ENCODE measurements at regions not wholly inside any gene's neighbourhood (a gene's known extent, or its start where the extent isn't known, plus 50 kb on each side); places are given as distances from the start of the nearest gene placed in this dataset.

DNA sequence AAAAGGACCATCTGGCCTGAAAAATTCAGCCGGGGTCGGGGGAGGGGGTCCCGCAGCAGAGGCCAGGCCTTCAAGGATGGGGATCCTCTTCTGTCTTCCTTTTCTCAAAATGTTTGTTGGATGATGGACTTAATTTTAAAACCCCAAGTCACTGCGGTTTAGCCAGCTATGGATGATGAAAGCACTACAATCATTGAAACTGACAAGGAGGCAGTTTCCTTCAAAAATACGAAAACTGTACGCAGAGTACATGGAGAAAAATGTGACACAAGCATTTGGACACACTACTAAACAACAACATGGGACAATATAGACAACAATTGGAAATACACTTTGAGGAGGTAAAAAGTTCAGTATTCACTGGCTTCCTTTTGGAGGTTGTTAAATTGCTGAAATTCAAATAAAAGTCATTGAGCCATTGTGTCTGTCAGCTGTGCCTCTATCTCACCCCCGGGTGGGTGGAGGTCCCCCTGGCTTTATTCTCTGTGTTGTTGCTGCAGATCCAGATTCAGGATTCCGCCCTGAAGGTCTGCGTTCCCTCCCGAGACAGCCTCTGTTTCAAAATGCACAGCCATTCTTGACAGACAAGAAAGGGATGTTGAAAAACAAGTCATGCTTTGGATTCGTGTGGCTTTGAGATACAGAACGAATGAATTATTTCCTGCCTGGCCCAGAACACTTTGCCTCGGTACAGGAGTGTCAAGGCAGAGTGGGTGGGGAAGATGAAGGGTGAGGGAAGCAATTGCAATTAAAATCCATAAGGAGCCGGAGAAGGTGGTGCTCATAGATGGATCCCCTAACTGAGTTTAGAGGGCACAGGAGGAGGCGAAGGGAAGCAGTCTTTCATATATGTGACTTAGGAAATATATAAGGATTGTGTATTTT, 118.2 kb downstream of the TTLL2 start:
- Histone ChIP-seq H3K9me3 (peaks cover 0 to 7% (median 0%) of the 10 kb centered on the region in 4 donors), H3K4me3 (no peak overlapping the region), H3K4me1 (peaks cover 0 to 11% (median 0%) of the 10 kb centered on the region in 4 donors), H3K27me3 (no peaks in the 10 kb centered on the region), H3K36me3 (no peaks in the 10 kb centered on the region), H3K27ac (no peak overlapping the region)
- DNase-seq (ENCODE audit: low spot score in 2 of 2), result no peak
- WGBS, 2 donors, result 66 to 69% methylated on average over 15 of the region's 15 CpGs
- TF ChIP-seq, protein P1, sequence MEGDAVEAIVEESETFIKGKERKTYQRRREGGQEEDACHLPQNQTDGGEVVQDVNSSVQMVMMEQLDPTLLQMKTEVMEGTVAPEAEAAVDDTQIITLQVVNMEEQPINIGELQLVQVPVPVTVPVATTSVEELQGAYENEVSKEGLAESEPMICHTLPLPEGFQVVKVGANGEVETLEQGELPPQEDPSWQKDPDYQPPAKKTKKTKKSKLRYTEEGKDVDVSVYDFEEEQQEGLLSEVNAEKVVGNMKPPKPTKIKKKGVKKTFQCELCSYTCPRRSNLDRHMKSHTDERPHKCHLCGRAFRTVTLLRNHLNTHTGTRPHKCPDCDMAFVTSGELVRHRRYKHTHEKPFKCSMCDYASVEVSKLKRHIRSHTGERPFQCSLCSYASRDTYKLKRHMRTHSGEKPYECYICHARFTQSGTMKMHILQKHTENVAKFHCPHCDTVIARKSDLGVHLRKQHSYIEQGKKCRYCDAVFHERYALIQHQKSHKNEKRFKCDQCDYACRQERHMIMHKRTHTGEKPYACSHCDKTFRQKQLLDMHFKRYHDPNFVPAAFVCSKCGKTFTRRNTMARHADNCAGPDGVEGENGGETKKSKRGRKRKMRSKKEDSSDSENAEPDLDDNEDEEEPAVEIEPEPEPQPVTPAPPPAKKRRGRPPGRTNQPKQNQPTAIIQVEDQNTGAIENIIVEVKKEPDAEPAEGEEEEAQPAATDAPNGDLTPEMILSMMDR (IDR thresholded peaks at IDR 0.05), result no peak
- TF ChIP-seq EP300 (IDR thresholded peaks at IDR 0.05) (no peak), POLR2A (IDR thresholded peaks at IDR 0.05) (no peak)

DNA sequence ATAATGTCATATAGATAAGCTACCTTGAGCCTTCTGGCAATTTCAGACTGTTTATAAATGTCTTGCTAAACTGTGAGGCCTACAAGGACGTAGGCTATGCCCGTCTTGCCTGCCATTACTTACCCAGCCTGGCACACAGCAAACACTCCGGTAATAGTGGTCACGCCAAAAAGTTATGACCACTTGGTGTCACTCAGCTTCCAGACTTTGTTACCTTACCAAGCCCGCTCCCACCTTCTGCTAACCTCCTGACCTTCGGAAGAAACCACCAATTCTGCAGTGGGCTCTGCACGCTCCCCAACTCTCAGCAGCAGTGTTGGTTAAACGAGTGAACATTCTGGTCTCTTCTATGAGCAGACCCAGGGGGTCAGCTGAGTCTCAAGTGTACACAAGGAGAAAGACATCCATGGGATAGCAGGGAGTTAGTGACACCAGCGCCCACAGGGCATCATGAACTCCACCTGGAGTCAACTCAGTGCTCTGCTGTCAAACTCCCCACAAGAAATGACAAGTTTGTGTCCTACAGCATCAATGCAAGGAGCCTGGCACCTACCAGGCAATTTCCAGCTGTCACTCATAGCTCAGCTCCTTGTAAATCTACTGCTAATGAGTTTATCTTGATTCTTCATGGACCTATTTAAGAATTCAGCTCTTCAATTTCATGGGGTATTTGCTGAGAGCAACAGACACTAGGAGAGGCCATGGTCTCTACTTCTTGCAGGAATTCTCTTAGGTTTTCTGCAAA, 119.9 kb downstream of the TTLL2 start:
- Histone ChIP-seq H3K36me3 (no peaks in the 10 kb centered on the region), H3K27me3 (no peaks in the 10 kb centered on the region), H3K9me3 (peaks cover 0 to 7% (median 0%) of the 10 kb centered on the region in 4 donors), H3K27ac (no peak overlapping the region), H3K4me3 (no peak overlapping the region), H3K4me1 (peaks cover 0 to 11% (median 0%) of the 10 kb centered on the region in 4 donors)
- TF ChIP-seq, protein P1 (IDR thresholded peaks at IDR 0.05), result no peak
- no peak for TF ChIP-seq EP300 (IDR thresholded peaks at IDR 0.05)
- no peak for TF ChIP-seq POLR2A (IDR thresholded peaks at IDR 0.05)
- WGBS, 2 donors, result 92 to 95% methylated on average over 9 of the region's 9 CpGs
- DNase-seq (ENCODE audit: low spot score in 2 of 2), result no peak

DNA sequence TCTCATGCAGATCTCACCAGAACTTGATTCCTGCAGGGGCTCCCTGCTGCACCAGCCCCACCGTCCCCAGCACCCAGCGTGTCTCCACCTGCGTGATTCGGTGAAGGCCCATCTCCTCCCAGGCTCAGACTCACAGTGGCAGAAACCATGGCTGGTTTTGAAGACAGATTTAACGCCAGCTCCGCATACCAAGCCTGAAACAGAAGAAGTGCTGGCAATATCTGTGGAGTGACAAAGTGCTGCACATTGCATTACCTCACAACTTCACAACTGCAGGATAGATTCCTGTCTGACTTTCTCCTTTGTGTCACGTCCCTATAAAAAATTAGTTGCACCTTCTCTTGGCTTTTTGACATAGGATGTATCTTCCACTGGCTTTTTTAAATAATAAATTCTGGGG, 120.7 kb downstream of the TTLL2 start:
- H3K27me3 ChIP-seq, result no peaks in the 10 kb centered on the region
- H3K9me3 ChIP-seq, result peaks cover 0 to 7% (median 0%) of the 10 kb centered on the region in 4 donors
- H3K36me3 ChIP-seq, result no peaks in the 10 kb centered on the region
- TF ChIP-seq, protein P1 (IDR thresholded peaks at IDR 0.05), result no peak
- TF ChIP-seq POLR2A (IDR thresholded peaks at IDR 0.05) (no peak), EP300 (IDR thresholded peaks at IDR 0.05) (no peak)
- no peak overlapping the region for H3K4me3 ChIP-seq
- 81 to 87% methylated on average over 7 of the region's 7 CpGs for WGBS, 2 donors
- H3K4me1 ChIP-seq, result peaks cover 0 to 11% (median 0%) of the 10 kb centered on the region in 4 donors
- no peak overlapping the region for H3K27ac ChIP-seq
- DNase-seq (ENCODE audit: low spot score in 2 of 2), result no peak

DNA sequence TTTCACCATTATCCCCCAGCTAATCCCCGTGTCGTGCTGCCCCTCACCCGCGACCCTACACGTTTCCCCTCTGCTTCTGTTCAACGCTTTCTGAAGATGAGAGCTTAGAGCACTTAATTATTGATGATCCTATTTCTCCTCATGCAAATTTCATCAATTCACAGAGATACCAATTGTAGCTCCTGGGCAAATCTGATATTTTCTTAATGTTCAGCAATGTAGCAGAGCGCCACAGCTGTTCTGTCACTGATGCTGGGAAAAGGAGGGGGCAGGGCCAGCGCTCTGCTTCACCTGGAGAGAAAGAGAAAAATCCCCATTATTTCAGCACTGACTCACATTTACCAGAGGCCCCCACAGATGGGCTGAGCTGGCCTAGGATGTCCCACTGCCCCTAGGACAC, 121.2 kb downstream of the TTLL2 start:
- Histone ChIP-seq H3K27ac (no peak overlapping the region), H3K36me3 (no peaks in the 10 kb centered on the region), H3K4me3 (no peak overlapping the region), H3K9me3 (peaks cover 0 to 7% (median 0%) of the 10 kb centered on the region in 4 donors), H3K4me1 (peaks cover 0 to 11% (median 0%) of the 10 kb centered on the region in 4 donors), H3K27me3 (no peaks in the 10 kb centered on the region)
- 75 to 86% methylated on average over 8 of the region's 8 CpGs for WGBS, 2 donors
- no peak for TF ChIP-seq EP300 (IDR thresholded peaks at IDR 0.05)
- TF ChIP-seq POLR2A (IDR thresholded peaks at IDR 0.05), result no peak
- TF ChIP-seq, protein P1 (IDR thresholded peaks at IDR 0.05), result no peak
- no peak for DNase-seq (ENCODE audit: low spot score in 2 of 2)

DNA sequence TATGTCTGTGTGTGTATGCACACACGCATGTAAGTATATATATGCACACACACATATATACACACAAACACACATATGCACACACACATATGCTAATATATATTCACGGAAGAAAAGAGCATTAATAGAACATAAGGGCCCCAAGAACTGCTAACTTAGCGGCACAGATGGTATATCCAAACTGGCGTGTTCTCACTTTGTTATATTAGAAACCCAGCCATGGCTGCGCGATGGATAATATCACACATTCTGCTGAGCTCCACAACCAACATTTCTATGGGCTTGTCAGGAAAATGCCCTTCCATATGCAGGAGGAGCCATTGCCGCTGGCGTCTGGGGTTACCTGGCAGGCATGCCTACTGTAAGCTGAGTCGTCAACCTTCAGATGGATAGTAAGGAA, 122.1 kb downstream of the TTLL2 start:
- H3K4me1 ChIP-seq, result peaks cover 0 to 6% (median 0%) of the 10 kb centered on the region in 4 donors
- H3K27ac ChIP-seq, result no peak overlapping the region
- no peak overlapping the region for H3K4me3 ChIP-seq
- H3K27me3 ChIP-seq, result no peaks in the 10 kb centered on the region
- H3K9me3 ChIP-seq, result peaks cover 0 to 7% (median 0%) of the 10 kb centered on the region in 4 donors
- H3K36me3 ChIP-seq, result no peaks in the 10 kb centered on the region
- no peak for DNase-seq (ENCODE audit: low spot score in 2 of 2)
- TF ChIP-seq EP300 (IDR thresholded peaks at IDR 0.05) (no peak), POLR2A (IDR thresholded peaks at IDR 0.05) (no peak)
- TF ChIP-seq, protein P1 (IDR thresholded peaks at IDR 0.05), result no peak
- 95% methylated on average over 9 of the region's 9 CpGs for WGBS, 2 donors

Data from tibial nerve (tissue), 4 donors.